DMS153 treated with DMSO at 0.1 percent for 48 hours (cell line): ENCODE measurements at regions not wholly inside any gene's neighbourhood (a gene's known extent, or its start where the extent isn't known, plus 50 kb on each side); places are given as distances from the start of the nearest gene placed in this dataset.
"Not testable (repeated sequence)": the region's sequence is repeated elsewhere in the genome, so short reads cannot be mapped to it uniquely, and the experiment has no call there.

Experiments
- DNase-seq: peaks from one replicate; lab custom pipeline; 2025; ENCODE audit not compliant: unreplicated experiment; lab: John Stamatoyannopoulos, UW

- DNase-seq: no peak
Observed at GRCh38 chr16:52309446-52310416, 237.2 kb downstream of the TOX3 start.

- no peak for DNase-seq
Observed at GRCh38 chr16:52308051-52308450, 238.9 kb downstream of the TOX3 start.

- no peak for DNase-seq
Observed at GRCh38 chr16:52301026-52301425, 245.9 kb downstream of the TOX3 start.

GRCh38 chr16:52298769-52299168, 248.2 kb downstream of the TOX3 start:
- no peak for DNase-seq

GRCh38 chr16:52296706-52297315, 250.1 kb downstream of the TOX3 start:
- not testable (repeated sequence) for DNase-seq

- no peak for DNase-seq
Observed at GRCh38 chr16:52296076-52296475, 250.9 kb downstream of the TOX3 start.

GRCh38 chr16:52294660-52295059, 252.3 kb downstream of the TOX3 start:
- no peak for DNase-seq

GRCh38 chr16:52293204-52293603, 253.7 kb downstream of the TOX3 start:
- DNase-seq: no peak

- DNase-seq: no peak
Observed at GRCh38 chr16:52283584-52284375, 263.2 kb downstream of the TOX3 start.

- DNase-seq: no peak
Observed at GRCh38 chr16:52283018-52283417, 263.9 kb downstream of the TOX3 start.

- DNase-seq: no peak
Observed at GRCh38 chr16:52280086-52280485, 266.9 kb downstream of the TOX3 start.

GRCh38 chr16:52271088-52271750, 275.7 kb downstream of the TOX3 start:
- DNase-seq: no peak

- DNase-seq: peak; percentile 71
Observed at GRCh38 chr16:52265446-52265861, 281.5 kb downstream of the TOX3 start.

GRCh38 chr16:52257534-52257933, 289.4 kb downstream of the TOX3 start:
- no peak for DNase-seq

GRCh38 chr16:52256310-52257078, 290.4 kb downstream of the TOX3 start:
- no peak for DNase-seq

GRCh38 chr16:52254746-52255145, 292.2 kb downstream of the TOX3 start:
- DNase-seq: no peak

GRCh38 chr16:52252680-52253079, 294.3 kb downstream of the TOX3 start:
- DNase-seq: no peak

- no peak for DNase-seq
Observed at GRCh38 chr16:52251495-52251894, 295.4 kb downstream of the TOX3 start.

GRCh38 chr16:52247737-52248136, 299.2 kb downstream of the TOX3 start:
- DNase-seq: no peak

GRCh38 chr16:52238710-52239109, 308.2 kb downstream of the TOX3 start:
- no peak for DNase-seq
